Stomach (tissue), 4 donors: ENCODE measurements at regions not wholly inside any gene's neighbourhood (a gene's known extent, or its start where the extent isn't known, plus 50 kb on each side); places are given as distances from the start of the nearest gene placed in this dataset.

ENCODE experiments used
- CTCF ChIP-seq, 7 experiments: fragments of 450-650 bp in 4 of 7; fragments of 200-600 bp in 3 of 7; sonication (generic) in 3 of 7; IDR thresholded peaks; one replicate each; pipeline ENCODE4 v1.5.1; 2016 to 2019; ENCODE audit warnings: antibody characterized with exemption in 7 of 7, control low read depth in 2 of 7, mild to moderate bottlenecking in 1 of 7
- EP300 ChIP-seq: sonication (generic); formaldehyde crosslinking; IDR thresholded peaks from one replicate; pipeline ENCODE4 v1.6.1; 2017; ENCODE audit warnings: antibody characterized with exemption
- POLR2A ChIP-seq, 4 donors: fragments of 450-650 bp; IDR thresholded peaks; one replicate each; pipeline ENCODE4 v1.6.1; 2016; ENCODE audit warnings: antibody characterized with exemption in 4 of 4, control low read depth in 2 of 4, mild to moderate bottlenecking in 1 of 4, moderate library complexity in 1 of 4

- TF ChIP-seq CTCF (IDR thresholded peaks at IDR 0.05) (no peak), POLR2A (IDR thresholded peaks at IDR 0.05) (no peak), EP300 (no peak)
Measured at GRCh38 chr6:48922837-48923236, 540.2 kb downstream of the MMUT start.
